HAP-1 (cell line): ENCODE measurements at regions not wholly inside any gene's neighbourhood (a gene's known extent, or its start where the extent isn't known, plus 50 kb on each side); places are given as distances from the start of the nearest gene placed in this dataset.
"Not testable (repeated sequence)": the region's sequence is repeated elsewhere in the genome, so short reads cannot be mapped to it uniquely, and the experiment has no call there.

ENCODE experiments used
- DNase-seq, 2 experiments: peaks; one replicate each; pipeline ENCODE4 v3.0.0-alpha.2; 2016 to 2020; ENCODE audit warnings: low spot score in 2 of 2
- H3K27me3 ChIP-seq: fragments of 250-450 bp; sonication (Bioruptor Pico); 2 replicates; pipeline ENCODE4 v1.5.1; 2020; ENCODE audit warnings: low read depth, mild to moderate bottlenecking, moderate library complexity
- H3K36me3 ChIP-seq: fragments of 250-450 bp; sonication (Bioruptor Pico); replicated peaks from 2 replicates; pipeline ENCODE4 v1.5.1; 2020; ENCODE audit warnings: mild to moderate bottlenecking
- H3K4me1 ChIP-seq: fragments of 250-450 bp; sonication (Bioruptor Pico); 2 replicates; pipeline ENCODE4 v1.5.1; 2020; ENCODE audit warnings: mild to moderate bottlenecking
- H3K4me3 ChIP-seq: fragments of 250-450 bp; sonication (Bioruptor Pico); 2 replicates; pipeline ENCODE4 v1.5.1; 2020; ENCODE audit warnings: mild to moderate bottlenecking, moderate library complexity
- H3K9me3 ChIP-seq: fragments of 250-450 bp; sonication (Bioruptor Pico); 2 replicates; pipeline ENCODE4 v1.5.1; 2020; ENCODE audit warnings: mild to moderate bottlenecking, moderate library complexity
- in situ Hi-C: fragments of 300-500 bp; cut with MboI; formaldehyde crosslinking; loops from 3 replicates; pipeline ENCODE4 v1.14.3; 2020; ENCODE audit warnings: low sequenced_read_pairs, inconsistent platforms, mixed read lengths

GRCh38 chr1:187840557-187840956, 1011.8 kb downstream of the PLA2G4A start:
- in situ Hi-C loops: no loop called here
- no peaks in the 10 kb centered on the region for H3K4me1 ChIP-seq
- H3K36me3 ChIP-seq: no peaks in the 10 kb centered on the region
- no peaks in the 10 kb centered on the region for H3K9me3 ChIP-seq
- no peak for DNase-seq
- no peak overlapping the region for H3K4me3 ChIP-seq
- H3K27me3 ChIP-seq: no peaks in the 10 kb centered on the region

- no peaks in the 10 kb centered on the region for H3K9me3 ChIP-seq
- in situ Hi-C loops: no loop called here
- no peak for DNase-seq
- H3K36me3 ChIP-seq: no peaks in the 10 kb centered on the region
- H3K4me1 ChIP-seq: no peaks in the 10 kb centered on the region
- H3K4me3 ChIP-seq: no peak overlapping the region
- H3K27me3 ChIP-seq: no peaks in the 10 kb centered on the region
Measured at GRCh38 chr1:187842406-187843165, 1013.8 kb downstream of the PLA2G4A start.

GRCh38 chr1:187844313-187844712, 1015.6 kb downstream of the PLA2G4A start:
- in situ Hi-C loops: no loop called here
- Histone ChIP-seq H3K27me3 (no peaks in the 10 kb centered on the region), H3K4me3 (no peak overlapping the region), H3K36me3 (no peaks in the 10 kb centered on the region), H3K4me1 (no peaks in the 10 kb centered on the region), H3K9me3 (no peaks in the 10 kb centered on the region)
- no peak for DNase-seq

GRCh38 chr1:187847531-187847930, 1018.8 kb downstream of the PLA2G4A start:
- Histone ChIP-seq H3K4me3 (no peak overlapping the region), H3K36me3 (no peaks in the 10 kb centered on the region), H3K4me1 (no peaks in the 10 kb centered on the region), H3K27me3 (no peaks in the 10 kb centered on the region), H3K9me3 (no peaks in the 10 kb centered on the region)
- in situ Hi-C loops: no loop called here
- no peak for DNase-seq

DNA sequence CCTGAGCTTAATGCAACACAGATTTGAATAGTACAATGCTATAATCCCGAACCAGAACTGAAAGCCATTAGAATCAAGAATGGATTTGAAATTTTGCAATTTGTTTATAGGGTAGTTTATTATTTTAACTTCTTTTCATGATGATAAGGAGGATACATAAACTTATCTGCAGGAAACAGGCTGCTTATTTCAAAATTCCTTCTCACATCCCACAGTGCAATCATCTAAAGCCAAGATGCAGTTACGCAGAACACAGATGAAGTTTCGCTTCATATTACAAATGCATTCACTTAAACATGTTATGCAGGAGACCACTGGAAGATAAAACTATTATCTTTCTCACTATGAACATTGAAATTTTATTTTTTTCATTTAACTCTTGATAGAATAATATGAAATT, 1019.6 kb downstream of the PLA2G4A start:
- no peaks in the 10 kb centered on the region for H3K4me1 ChIP-seq
- no peaks in the 10 kb centered on the region for H3K9me3 ChIP-seq
- in situ Hi-C loops: no loop called here
- H3K4me3 ChIP-seq: no peak overlapping the region
- DNase-seq: no peak
- no peaks in the 10 kb centered on the region for H3K27me3 ChIP-seq
- H3K36me3 ChIP-seq: no peaks in the 10 kb centered on the region

GRCh38 chr1:187850146-187850545, 1021.4 kb downstream of the PLA2G4A start:
- H3K4me1 ChIP-seq, DNase-seq, H3K27me3 ChIP-seq, H3K4me3 ChIP-seq, H3K9me3 ChIP-seq, in situ Hi-C loops, H3K36me3 ChIP-seq: not testable (repeated sequence)

DNA sequence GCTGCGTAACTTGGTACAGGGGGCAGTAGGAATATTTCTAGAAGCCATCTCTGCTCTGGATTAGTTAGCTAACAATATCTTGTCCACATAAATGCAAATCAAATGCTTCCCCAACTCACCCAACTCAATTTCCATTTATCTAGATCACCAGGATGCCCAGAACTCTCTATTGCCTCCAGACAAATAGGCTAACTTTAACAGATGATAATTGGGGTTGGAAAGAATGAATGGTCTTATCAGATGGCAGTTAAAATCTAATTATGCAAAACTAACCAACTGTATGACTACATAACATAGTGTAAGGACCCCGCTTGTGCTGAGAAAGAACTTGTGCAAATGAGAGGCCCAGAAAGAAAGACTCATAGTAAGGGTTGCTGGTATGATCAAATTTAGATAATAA, 1024.8 kb downstream of the PLA2G4A start:
- Histone ChIP-seq H3K9me3 (no peaks in the 10 kb centered on the region), H3K36me3 (no peaks in the 10 kb centered on the region), H3K27me3 (no peaks in the 10 kb centered on the region), H3K4me1 (no peaks in the 10 kb centered on the region), H3K4me3 (no peak overlapping the region)
- no peak for DNase-seq
- in situ Hi-C loops: no loop called here

GRCh38 chr1:187854457-187854856, 1025.7 kb downstream of the PLA2G4A start:
- Histone ChIP-seq H3K9me3 (no peaks in the 10 kb centered on the region), H3K27me3 (no peaks in the 10 kb centered on the region), H3K4me1 (no peaks in the 10 kb centered on the region), H3K36me3 (no peaks in the 10 kb centered on the region), H3K4me3 (no peak overlapping the region)
- no peak for DNase-seq
- in situ Hi-C loops: no loop called here

GRCh38 chr1:187862506-187862905, 1033.8 kb downstream of the PLA2G4A start:
- H3K4me1 ChIP-seq: no peaks in the 10 kb centered on the region
- H3K27me3 ChIP-seq: no peaks in the 10 kb centered on the region
- no peak overlapping the region for H3K4me3 ChIP-seq
- no peak for DNase-seq
- no peaks in the 10 kb centered on the region for H3K9me3 ChIP-seq
- in situ Hi-C loops: no loop called here
- H3K36me3 ChIP-seq: no peaks in the 10 kb centered on the region

DNA sequence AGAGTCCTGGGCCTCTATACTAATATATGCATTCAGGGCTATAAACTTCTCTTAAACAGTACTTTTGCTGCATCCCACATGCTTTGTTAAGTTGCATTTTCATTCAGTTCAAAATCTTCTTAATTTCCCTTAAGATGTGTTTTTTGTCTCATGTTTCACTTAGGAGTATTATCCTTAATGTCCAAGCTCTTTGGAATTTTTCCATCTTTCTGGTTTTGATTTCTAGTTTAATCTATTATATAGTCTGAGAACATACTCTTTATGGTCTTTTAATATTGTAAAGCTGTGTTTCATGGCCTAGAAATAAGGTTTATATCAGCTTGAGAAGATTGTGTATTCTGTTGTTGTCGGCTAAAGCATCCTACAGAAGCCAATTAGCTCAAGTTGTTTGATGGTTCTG, 1041.8 kb downstream of the PLA2G4A start:
- H3K36me3 ChIP-seq: no peaks in the 10 kb centered on the region
- DNase-seq: no peak
- no peaks in the 10 kb centered on the region for H3K27me3 ChIP-seq
- in situ Hi-C loops: no loop called here
- H3K4me1 ChIP-seq: no peaks in the 10 kb centered on the region
- H3K9me3 ChIP-seq: no peaks in the 10 kb centered on the region
- no peak overlapping the region for H3K4me3 ChIP-seq

GRCh38 chr1:187871177-187871845, 1042.6 kb downstream of the PLA2G4A start:
- Histone ChIP-seq H3K4me3 (no peak overlapping the region), H3K27me3 (no peaks in the 10 kb centered on the region), H3K9me3 (no peaks in the 10 kb centered on the region), H3K4me1 (no peaks in the 10 kb centered on the region), H3K36me3 (no peaks in the 10 kb centered on the region)
- no peak for DNase-seq
- in situ Hi-C loops: no loop called here

DNA sequence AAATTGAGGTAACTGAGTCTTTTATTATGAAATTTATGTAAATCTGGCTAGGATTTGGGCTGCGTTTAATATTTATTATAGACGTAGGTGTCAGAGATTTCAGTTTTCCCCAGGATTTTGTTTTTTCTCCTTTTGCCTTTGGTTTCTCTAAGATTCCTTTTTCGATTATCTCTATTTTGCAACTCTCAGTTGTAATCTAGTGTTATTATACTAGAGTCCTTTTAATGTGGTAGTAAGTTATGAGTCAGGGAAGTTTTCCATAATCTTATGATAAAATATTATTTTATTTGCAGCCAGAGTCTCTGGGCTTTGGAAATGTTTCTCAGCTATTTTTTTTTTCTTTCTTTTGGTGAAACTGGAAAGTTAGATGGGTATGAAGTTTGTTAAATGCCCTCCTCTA, 1043.8 kb downstream of the PLA2G4A start:
- no peak for DNase-seq
- H3K9me3 ChIP-seq: no peaks in the 10 kb centered on the region
- no peaks in the 10 kb centered on the region for H3K36me3 ChIP-seq
- in situ Hi-C loops: no loop called here
- no peaks in the 10 kb centered on the region for H3K4me1 ChIP-seq
- H3K27me3 ChIP-seq: no peaks in the 10 kb centered on the region
- no peak overlapping the region for H3K4me3 ChIP-seq

- in situ Hi-C loops: no loop called here
- H3K27me3 ChIP-seq: no peaks in the 10 kb centered on the region
- DNase-seq: no peak
- H3K4me1 ChIP-seq: no peaks in the 10 kb centered on the region
- H3K36me3 ChIP-seq: no peaks in the 10 kb centered on the region
- H3K9me3 ChIP-seq: no peaks in the 10 kb centered on the region
- H3K4me3 ChIP-seq: no peak overlapping the region
Measured at GRCh38 chr1:187873126-187873525, 1044.4 kb downstream of the PLA2G4A start.

DNA sequence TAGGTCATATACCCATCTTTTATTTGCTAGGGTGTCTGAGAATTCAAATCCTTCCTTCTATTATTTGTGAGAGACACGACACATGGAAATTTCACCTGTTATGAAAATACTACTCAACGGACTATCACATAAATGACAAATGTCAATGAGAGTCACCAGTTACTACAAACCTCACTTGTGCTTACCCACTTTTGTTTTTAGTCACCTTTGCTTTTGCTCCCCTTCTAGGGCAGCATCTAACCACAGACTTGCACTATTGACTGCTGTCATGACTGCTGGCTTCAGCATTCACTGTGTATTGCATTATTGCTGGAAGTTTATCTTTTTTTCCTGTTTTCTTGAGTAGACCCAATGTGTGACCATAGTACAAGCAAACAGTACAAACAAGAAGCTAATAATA, 1048.0 kb downstream of the PLA2G4A start:
- Histone ChIP-seq H3K9me3 (no peaks in the 10 kb centered on the region), H3K4me3 (no peak overlapping the region), H3K36me3 (no peaks in the 10 kb centered on the region), H3K27me3 (no peaks in the 10 kb centered on the region), H3K4me1 (no peaks in the 10 kb centered on the region)
- in situ Hi-C loops: no loop called here
- DNase-seq: no peak
